ENCODE measurements at regions not wholly inside any gene's neighbourhood (a gene's known extent, or its start where the extent isn't known, plus 50 kb on each side); places are given as distances from the start of the nearest gene placed in this dataset.
"Not testable (repeated sequence)": the region's sequence is repeated elsewhere in the genome, so short reads cannot be mapped to it uniquely, and the experiment has no call there.

DNA sequence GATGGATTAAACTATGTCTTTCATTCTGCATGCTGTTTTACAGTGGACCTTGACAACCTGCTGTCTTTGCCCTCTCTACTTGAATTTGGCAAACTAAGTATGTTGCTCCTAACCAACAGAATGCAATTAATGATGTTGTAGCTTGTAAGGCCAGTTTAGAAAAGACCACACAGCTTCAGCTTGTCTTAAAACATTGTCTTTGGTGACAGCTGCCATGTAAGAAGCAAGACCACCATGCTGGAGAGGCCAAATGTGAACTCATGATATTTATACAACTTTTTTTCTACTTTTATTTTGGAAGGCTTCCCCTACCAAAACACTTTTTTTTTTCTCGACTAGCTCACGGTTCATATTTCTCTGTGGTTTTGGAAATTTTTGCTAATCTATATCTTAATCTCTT, 278.0 kb upstream of the GNPDA2 start:
- no peaks in the 10 kb centered on the region for H3K27me3 Mint-ChIP-seq

GRCh38 chr4:44996276-44996845, 270.0 kb upstream of the GNPDA2 start:
- Mint-ChIP-seq H3K4me1 (no peaks in the 10 kb centered on the region), H3K9me3 (peaks cover 18% of the 10 kb centered on the region), H3K36me3 (ENCODE audit: low read depth) (no peaks in the 10 kb centered on the region)

More for the DNA sequence above, 278.0 kb upstream of the GNPDA2 start:
- no peak for ATAC-seq (replicated peaks)
- no peaks in the 10 kb centered on the region for H3K4me1 Mint-ChIP-seq
- H3K9me3 Mint-ChIP-seq = peaks cover 10% of the 10 kb centered on the region
- H3K27ac Mint-ChIP-seq = no peak overlapping the region
- H3K4me3 Mint-ChIP-seq = no peak overlapping the region
- no peaks in the 10 kb centered on the region for H3K36me3 Mint-ChIP-seq (ENCODE audit: low read depth)

GRCh38 chr4:44988011-44988410, 261.7 kb upstream of the GNPDA2 start:
- no peak overlapping the region for H3K27ac Mint-ChIP-seq
- ATAC-seq (replicated peaks) = no peak
- H3K36me3 Mint-ChIP-seq (ENCODE audit: low read depth) = no peaks in the 10 kb centered on the region
- H3K9me3 Mint-ChIP-seq = peaks cover 6% of the 10 kb centered on the region
- H3K4me3 Mint-ChIP-seq = no peak overlapping the region
- H3K27me3 Mint-ChIP-seq = no peaks in the 10 kb centered on the region
- H3K4me1 Mint-ChIP-seq = no peaks in the 10 kb centered on the region

More at GRCh38 chr4:44996276-44996845, 270.0 kb upstream of the GNPDA2 start:
- H3K4me3 Mint-ChIP-seq = no peak overlapping the region
- no peak for ATAC-seq (replicated peaks)
- no peaks in the 10 kb centered on the region for H3K27me3 Mint-ChIP-seq
- H3K27ac Mint-ChIP-seq = no peak overlapping the region

- ATAC-seq (replicated peaks) = no peak
- H3K4me3 Mint-ChIP-seq = no peak overlapping the region
- no peaks in the 10 kb centered on the region for H3K4me1 Mint-ChIP-seq
- no peaks in the 10 kb centered on the region for H3K36me3 Mint-ChIP-seq (ENCODE audit: low read depth)
- no peaks in the 10 kb centered on the region for H3K27me3 Mint-ChIP-seq
- no peak overlapping the region for H3K27ac Mint-ChIP-seq
- H3K9me3 Mint-ChIP-seq = peaks cover 6% of the 10 kb centered on the region
Observed at GRCh38 chr4:44985938-44986337, 259.6 kb upstream of the GNPDA2 start.

DNA sequence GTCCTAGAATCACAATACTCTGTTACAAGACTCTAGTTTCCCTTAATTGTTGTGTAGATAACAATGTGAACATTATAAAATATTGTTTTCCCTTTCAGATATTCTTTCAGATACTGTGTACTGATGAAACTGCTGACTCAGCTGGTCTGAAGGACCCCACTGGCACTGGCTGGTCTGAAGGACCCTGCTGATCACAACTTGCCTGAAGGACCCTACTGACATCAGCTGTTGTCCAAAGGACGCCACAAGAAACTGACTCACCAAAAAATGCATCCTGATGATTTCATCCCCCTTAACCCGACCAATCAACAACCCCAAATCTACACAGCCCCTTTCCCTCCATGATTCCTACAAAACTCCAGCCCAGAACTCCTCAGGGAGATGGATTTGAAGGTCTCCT, 258.8 kb upstream of the GNPDA2 start:
- Mint-ChIP-seq H3K27ac (no peak overlapping the region), H3K4me1 (no peaks in the 10 kb centered on the region), H3K36me3 (ENCODE audit: low read depth) (no peaks in the 10 kb centered on the region), H3K4me3 (no peak overlapping the region), H3K9me3 (peaks cover 6% of the 10 kb centered on the region), H3K27me3 (no peaks in the 10 kb centered on the region)
- no peak for ATAC-seq (replicated peaks)

DNA sequence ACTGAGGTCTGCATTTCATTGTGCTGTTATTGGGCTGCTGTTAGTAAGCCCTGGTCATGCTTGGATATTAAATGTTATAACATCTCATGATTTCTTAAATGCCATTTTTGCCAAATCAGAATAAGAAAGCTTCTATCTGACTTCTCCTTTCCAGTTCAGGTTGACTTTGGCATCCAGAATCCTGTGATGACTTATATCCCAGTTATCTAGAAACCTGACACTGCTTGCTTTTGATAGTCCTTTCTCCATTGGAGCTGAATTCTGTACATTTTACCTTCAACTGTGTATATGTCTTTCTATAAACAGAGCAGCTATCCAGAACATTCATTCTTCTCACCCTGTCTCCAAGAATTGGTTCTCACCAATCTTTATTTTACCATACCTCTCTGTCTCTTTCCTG, 257.7 kb upstream of the GNPDA2 start:
- no peak for ATAC-seq (replicated peaks)
- Mint-ChIP-seq H3K4me1 (no peaks in the 10 kb centered on the region), H3K27me3 (no peaks in the 10 kb centered on the region), H3K9me3 (peaks cover 6% of the 10 kb centered on the region), H3K4me3 (no peak overlapping the region), H3K27ac (no peak overlapping the region), H3K36me3 (ENCODE audit: low read depth) (no peaks in the 10 kb centered on the region)

GRCh38 chr4:44983083-44983482, 256.7 kb upstream of the GNPDA2 start:
- H3K4me3 Mint-ChIP-seq = no peak overlapping the region
- no peak overlapping the region for H3K27ac Mint-ChIP-seq
- no peaks in the 10 kb centered on the region for H3K36me3 Mint-ChIP-seq (ENCODE audit: low read depth)
- ATAC-seq (replicated peaks) = no peak
- no peaks in the 10 kb centered on the region for H3K27me3 Mint-ChIP-seq
- H3K4me1 Mint-ChIP-seq = no peaks in the 10 kb centered on the region
- H3K9me3 Mint-ChIP-seq = peaks cover 5% of the 10 kb centered on the region

- H3K4me1 Mint-ChIP-seq = no peaks in the 10 kb centered on the region
Observed at GRCh38 chr4:44978020-44978419, 251.7 kb upstream of the GNPDA2 start.

DNA sequence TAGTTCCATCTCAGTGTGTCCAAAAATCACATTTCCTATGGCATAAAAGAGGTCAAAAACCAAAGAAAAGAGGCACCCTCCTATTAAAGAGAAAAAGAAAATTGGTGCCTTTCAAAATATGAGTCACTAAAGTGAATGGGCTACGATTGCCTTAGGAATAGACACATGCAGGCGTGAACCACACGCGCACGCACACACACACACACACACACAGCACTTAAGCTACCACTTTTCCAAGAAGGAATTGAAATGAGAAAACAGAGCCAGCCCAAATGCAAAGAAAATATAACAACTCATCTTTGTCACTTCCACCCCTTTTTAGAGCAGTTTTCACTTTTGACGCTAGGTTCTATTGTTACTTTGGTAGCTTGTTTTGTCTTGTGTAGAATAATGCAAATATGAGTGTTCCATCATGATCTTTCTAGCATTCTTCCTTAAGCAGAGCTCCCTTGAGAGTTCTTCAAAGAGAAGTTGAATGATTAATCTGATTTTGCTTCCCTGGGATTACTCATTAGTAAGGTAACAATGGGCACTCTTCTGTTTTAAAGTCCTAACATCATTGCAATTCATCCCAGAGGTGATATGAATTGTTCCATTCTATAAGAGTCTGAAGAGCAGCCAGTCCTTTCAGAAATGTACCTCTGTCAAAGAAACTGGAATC, 239.2 kb upstream of the GNPDA2 start:
- H3K4me1 Mint-ChIP-seq = no peaks in the 10 kb centered on the region
- H3K27ac Mint-ChIP-seq = no peak overlapping the region
- H3K36me3 Mint-ChIP-seq (ENCODE audit: low read depth) = no peaks in the 10 kb centered on the region
- peaks cover 16% of the 10 kb centered on the region for H3K9me3 Mint-ChIP-seq
- ATAC-seq (replicated peaks) = no peak
- H3K4me3 Mint-ChIP-seq = no peak overlapping the region
- no peaks in the 10 kb centered on the region for H3K27me3 Mint-ChIP-seq

More at GRCh38 chr4:44978020-44978419, 251.7 kb upstream of the GNPDA2 start:
- ATAC-seq (replicated peaks) = no peak
- H3K4me3 Mint-ChIP-seq = no peak overlapping the region
- H3K27ac Mint-ChIP-seq = no peak overlapping the region
- no peaks in the 10 kb centered on the region for H3K27me3 Mint-ChIP-seq
- no peaks in the 10 kb centered on the region for H3K9me3 Mint-ChIP-seq
- H3K36me3 Mint-ChIP-seq (ENCODE audit: low read depth) = no peaks in the 10 kb centered on the region

DNA sequence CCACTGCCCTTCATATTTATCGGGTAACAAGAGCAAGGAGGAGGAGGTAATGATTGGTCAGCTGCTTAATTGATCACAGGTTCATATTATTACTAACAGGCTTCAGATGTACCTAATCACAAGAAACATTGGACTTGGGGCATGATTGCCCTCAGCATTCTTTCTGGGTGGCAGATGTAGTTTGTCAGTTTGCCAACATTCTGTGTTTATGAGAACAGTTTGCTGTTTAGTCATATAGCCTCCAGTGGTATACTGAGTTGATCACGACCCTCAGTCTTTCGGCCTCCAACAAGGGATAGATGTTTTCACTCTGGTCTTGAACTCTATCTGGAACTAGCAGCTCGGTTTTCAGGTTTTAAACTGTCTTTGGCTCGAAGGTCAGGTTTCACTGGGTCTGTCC, 237.7 kb upstream of the GNPDA2 start:
- H3K27ac Mint-ChIP-seq; H3K36me3 Mint-ChIP-seq (ENCODE audit: low read depth); H3K4me3 Mint-ChIP-seq; H3K27me3 Mint-ChIP-seq; H3K4me1 Mint-ChIP-seq; ATAC-seq (replicated peaks): not testable (repeated sequence)
- H3K9me3 Mint-ChIP-seq = peaks cover 20% of the 10 kb centered on the region

DNA sequence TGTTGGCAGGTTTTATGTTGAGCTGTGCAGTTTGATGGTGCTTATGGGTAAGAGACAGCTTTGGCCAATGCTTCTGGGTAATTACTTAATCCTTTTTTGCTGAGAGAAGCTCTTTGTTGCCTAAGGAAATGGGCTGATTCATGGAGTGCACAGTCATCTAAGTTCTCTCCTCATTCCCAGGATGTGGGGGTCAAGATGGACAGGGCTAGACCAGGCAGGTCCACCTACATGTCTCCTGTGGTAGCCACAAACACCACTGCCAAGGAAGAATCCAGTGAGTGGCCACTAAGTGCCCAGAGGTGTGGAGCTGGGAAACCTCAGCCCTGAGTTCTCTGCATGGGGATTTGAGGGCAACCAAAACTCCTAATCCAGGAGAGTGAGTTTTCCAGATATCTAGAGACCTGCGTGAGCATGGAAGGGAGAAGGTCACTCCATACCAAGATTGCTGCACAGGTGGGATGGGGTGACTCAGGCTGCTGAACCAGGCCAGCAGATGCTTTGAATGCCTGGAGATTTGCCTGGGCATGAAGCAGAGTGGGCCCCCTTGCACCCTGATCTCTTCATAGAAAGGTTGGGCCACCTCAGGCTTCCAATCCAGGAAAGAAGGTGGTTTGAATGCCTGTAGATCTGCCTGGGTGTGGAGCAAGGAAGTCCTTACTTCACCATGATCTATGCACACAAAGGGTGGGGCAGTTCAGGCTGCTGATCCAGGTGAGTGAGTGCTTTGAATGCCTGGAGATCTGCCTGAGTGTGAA, 234.8 kb upstream of the GNPDA2 start:
- Mint-ChIP-seq H3K27me3 (no peaks in the 10 kb centered on the region), H3K4me3 (no peak overlapping the region), H3K4me1 (no peaks in the 10 kb centered on the region), H3K36me3 (ENCODE audit: low read depth) (no peaks in the 10 kb centered on the region), H3K27ac (no peak overlapping the region), H3K9me3 (peaks cover 16% of the 10 kb centered on the region)
- no peak for ATAC-seq (replicated peaks)

DNA sequence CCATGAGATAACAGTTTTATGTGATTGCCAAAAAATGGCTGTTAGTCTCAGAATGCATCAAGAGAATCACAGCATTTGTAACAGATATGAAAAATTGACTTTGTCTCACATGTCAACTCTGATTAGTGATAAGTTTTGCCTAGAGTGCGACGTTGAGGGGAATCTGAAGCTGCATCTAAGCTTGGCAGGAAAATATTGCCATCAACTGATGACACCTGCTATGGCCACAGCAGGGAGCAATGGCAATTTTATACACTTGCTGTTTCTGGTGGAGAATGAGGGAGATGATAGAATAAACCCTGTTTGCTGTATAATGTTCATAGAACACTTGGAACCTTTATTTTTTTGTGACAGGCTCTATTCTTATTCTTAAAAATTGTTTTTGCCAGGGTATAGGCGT, 205.4 kb upstream of the GNPDA2 start:
- no peaks in the 10 kb centered on the region for H3K27me3 Mint-ChIP-seq
- H3K27ac Mint-ChIP-seq = no peak overlapping the region
- H3K4me3 Mint-ChIP-seq = no peak overlapping the region
- H3K4me1 Mint-ChIP-seq = no peaks in the 10 kb centered on the region
- H3K9me3 Mint-ChIP-seq = no peaks in the 10 kb centered on the region
- no peaks in the 10 kb centered on the region for H3K36me3 Mint-ChIP-seq (ENCODE audit: low read depth)
- no peak for ATAC-seq (replicated peaks)

- no peak overlapping the region for H3K4me3 Mint-ChIP-seq
- ATAC-seq (replicated peaks) = no peak
- no peaks in the 10 kb centered on the region for H3K36me3 Mint-ChIP-seq (ENCODE audit: low read depth)
- H3K9me3 Mint-ChIP-seq = no peaks in the 10 kb centered on the region
- no peaks in the 10 kb centered on the region for H3K4me1 Mint-ChIP-seq
- H3K27ac Mint-ChIP-seq = no peak overlapping the region
- no peaks in the 10 kb centered on the region for H3K27me3 Mint-ChIP-seq
Observed at GRCh38 chr4:44928785-44929184, 202.4 kb upstream of the GNPDA2 start.

DNA sequence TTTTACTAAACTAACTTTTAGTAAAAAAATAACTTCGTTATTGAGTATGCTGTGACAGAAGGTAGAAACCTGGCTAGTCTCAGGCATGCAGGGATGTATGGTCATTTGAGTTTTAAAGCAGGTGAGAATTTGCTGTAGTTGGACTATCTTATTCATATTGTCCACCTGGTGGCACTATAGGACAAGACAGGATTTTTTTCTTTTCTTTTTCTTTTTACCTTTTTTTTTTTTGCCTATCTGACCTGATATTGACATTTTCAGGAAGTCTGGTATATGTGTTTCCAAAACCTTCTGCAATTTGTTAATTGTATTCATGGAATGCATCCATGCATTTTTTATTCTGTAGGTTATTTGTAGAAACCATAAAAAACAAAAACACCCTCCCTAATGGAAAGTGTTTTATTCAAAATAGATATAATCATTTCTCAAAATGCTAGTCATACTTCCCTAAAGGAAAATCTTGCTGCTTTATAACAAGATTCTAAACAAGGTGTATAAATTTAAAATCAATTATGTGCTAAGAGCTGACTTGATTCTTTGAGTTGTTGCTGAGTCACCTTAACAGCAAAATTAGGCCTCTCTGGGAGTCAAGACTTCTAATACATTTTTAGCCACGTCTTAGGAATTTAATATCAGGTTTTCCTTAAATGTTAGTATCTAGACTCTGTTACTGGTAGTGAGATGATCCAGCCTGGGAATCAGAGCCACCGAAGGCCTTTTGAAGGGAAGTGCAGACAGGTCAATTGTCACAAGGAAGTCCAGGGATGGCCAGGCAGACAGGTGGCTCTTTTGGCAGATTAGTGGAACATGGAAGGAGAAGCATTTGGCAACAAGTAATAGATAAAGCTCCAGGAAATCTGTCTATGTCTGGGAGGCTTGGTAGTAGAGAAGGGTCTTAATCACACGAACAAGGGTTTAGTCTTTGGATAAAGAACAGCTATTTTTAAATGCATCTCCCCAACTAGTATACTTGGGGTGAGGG, 201.3 kb upstream of the GNPDA2 start:
- Mint-ChIP-seq H3K36me3 (ENCODE audit: low read depth) (no peaks in the 10 kb centered on the region), H3K27ac (no peak overlapping the region), H3K4me1 (no peaks in the 10 kb centered on the region), H3K27me3 (no peaks in the 10 kb centered on the region), H3K4me3 (no peak overlapping the region), H3K9me3 (no peaks in the 10 kb centered on the region)
- no peak for ATAC-seq (replicated peaks)
